GM19351 (cell line): ENCODE measurements at regions not wholly inside any gene's neighbourhood (a gene's known extent, or its start where the extent isn't known, plus 50 kb on each side); places are given as distances from the start of the nearest gene placed in this dataset.
"Not testable (repeated sequence)": the region's sequence is repeated elsewhere in the genome, so short reads cannot be mapped to it uniquely, and the experiment has no call there.

Experiments used
- ATAC-seq: cut with Tn5 transposase; IDR thresholded peaks from one replicate; pipeline ENCODE4 v1.9.1; 2021; ENCODE audit warnings: mild to moderate bottlenecking, moderate library complexity; ENCODE audit not compliant: unreplicated experiment

DNA sequence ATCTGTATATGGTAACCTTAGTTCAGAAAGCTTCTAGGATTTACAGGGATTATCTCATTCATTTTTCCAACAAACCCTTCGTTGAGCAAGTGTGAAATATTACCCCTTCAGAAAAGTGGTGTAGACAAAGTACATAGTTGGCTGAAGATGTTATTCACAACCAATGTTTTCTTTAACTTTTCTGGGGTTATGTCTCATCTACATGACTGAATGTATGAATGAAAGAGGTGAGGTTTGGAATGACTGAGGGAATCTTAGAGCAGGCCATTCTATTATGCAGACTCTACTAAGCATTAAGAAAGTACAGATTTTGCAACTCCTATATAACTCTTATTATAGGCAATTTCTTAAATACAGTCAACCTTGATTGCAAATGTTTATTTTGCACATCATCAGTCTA, 167.2 kb downstream of the NDFIP2 start:
- ATAC-seq: no peak

DNA sequence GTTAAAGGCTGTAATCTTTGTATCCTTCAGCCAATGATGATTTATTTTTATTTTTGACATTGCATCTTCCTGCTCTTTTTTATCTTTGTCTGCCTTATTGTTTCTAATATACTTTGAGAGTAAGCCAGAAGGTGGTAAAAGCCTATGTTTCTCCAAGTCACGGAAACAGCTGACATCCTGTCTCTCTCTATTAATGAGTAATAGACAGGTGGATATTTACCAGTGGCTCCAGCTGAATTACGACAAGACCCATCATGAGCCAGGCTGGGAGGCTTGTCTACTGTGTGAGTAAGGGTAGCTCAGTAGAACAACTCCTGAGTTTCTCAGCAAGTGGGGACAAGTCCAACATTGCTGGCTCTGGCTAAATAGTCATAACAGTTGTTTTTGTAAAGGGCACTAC, 166.6 kb downstream of the NDFIP2 start:
- ATAC-seq: no peak

DNA sequence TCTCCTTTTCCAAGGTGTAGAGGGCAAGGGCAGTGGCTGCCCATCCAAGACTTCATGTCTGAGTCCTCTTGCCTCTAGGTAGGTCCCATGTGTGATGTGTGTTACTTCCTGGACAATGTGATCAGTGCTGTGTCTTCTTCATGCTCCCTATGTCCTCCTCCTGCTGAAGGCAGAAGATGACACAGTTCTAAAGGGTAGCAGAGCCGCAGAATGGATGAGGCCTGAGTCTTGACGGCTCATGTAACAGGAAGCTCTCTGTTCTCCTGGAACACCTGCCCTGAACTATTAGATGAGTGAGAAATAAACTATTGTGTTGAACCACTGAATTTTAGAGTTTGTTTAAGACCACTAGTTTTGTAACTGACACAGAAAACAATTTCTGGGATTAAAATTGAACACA, 165.9 kb downstream of the NDFIP2 start:
- ATAC-seq: no peak

DNA sequence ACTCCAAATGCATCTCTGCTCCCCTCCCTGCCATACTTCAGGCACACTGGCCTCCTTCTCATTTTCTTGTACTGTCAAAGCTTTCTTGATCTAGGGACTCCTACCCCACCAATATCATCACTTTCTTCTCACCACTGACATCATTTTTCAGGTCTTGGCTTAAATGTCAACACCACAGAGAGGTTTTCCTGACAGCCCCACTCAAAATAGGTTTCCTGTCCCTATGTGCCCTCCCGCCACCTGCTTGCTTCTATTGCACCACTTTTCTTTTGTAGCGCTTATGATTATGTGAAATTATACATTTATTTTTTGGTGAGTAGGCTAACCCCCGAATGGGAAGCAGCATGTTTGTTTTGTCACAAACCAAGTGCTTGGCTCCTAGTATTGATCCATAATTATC, 164.6 kb downstream of the NDFIP2 start:
- no peak for ATAC-seq

DNA sequence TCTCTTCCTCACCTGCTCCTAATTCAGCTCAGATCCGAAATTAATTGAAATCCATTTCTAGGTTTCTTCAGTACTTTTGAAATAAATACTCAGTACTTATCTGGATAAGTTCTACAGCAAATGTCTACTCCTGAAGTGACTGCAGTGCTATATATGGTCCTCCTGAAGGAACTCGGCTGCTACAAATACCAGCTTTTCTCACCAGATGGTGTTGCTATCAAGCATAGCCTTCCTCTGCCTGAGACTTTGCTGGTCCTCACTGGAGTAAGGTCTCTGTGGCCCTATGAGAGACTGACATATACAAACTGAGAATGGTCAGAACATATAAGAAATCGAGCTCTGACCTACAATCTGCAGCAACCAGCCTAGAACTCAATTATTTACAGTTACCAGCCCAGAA, 161.6 kb downstream of the NDFIP2 start:
- no peak for ATAC-seq

DNA sequence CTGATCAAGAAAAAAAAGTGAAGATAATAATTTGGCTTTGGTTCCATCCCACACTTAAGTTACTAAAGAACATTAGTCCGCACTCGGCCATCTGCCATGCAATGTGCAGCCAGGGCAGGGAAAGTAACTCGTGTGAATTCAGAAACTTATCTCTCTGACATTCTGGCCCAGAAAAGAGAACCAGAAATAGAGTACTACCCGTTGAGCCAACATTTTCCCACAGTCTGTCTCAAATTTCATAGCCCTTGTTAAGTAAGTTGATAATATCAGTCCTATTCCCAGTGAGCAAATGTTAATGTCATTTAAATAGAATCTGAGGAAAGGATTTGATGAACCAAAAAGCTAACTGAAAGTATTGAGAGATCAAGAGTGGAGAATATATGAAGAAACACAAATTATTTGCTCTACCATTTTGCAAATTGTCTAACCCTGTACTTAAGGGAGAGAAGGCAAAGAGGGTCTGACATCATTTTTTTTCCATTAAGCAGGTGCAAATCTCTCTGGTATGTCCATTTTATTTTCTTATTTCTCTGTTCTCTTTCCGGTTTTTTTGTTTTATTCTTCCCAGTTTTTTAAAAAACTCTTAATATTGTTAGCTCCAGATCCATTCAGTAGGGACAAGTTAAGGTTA, 156.3 kb downstream of the NDFIP2 start:
- no peak for ATAC-seq

DNA sequence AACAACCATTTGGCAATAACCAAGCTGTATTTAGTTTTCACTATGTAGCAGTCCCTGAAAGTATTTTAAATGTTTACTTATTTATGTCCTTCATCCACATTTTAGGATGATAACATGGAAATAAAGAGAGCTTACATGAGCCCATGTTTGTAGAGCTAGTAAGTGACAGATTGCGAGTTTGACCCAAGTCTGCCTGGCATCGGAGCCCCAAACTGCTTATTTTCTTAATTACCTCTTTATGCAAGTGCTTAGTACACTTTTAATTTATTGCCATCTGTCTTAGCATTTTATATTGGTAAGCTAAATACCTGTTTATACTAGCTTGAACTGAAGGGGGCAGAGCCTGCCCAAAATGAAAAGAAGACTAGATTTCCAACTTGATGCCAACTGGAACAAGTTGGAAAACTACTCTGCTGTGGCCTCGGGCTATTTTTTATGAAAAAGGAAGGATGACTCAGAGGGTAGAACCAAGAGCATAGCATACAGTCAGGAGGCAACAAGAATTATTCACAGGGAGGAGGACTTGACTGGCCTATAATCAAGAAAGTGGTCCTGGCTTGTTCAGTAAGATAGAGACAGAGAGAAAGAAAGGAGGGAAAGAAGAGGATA, 150.2 kb downstream of the NDFIP2 start:
- ATAC-seq: no peak

DNA sequence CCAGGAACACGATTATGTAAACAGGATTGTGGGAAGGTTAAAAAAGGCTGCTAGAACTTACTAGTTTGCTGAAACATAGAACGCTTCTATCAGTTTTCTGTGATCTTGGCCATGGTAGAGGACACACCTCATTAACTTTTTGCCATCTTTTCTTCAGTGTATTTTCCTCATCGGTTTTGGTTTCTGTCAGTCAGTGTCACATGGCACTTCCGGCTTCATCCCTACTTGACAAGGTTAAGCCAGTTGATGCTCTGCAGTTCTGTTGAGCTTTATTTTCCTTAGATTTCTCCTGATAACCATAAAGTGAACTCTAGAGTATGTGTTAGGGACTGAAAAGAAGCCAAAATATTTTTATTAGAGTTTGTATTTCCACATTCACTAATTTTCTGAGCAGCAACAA, 147.5 kb downstream of the NDFIP2 start:
- no peak for ATAC-seq

DNA sequence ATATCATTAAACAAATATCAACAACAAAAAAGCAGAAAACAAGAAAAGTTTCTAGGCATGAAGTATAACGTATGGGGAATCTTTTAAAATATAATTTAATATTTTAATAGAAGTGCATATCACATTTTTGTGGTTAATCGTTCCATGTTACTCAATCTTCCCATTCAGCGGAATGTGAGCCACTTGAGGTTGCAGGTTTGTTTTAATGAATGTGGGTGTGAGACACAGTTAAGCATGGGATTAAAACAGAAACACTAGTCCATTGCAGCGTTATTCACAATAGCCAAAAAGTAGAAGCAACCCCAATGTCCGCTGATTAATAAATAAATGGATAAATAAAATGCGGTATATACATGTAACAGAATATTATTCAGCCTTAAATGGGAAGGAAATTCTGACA, 146.0 kb downstream of the NDFIP2 start:
- no peak for ATAC-seq

DNA sequence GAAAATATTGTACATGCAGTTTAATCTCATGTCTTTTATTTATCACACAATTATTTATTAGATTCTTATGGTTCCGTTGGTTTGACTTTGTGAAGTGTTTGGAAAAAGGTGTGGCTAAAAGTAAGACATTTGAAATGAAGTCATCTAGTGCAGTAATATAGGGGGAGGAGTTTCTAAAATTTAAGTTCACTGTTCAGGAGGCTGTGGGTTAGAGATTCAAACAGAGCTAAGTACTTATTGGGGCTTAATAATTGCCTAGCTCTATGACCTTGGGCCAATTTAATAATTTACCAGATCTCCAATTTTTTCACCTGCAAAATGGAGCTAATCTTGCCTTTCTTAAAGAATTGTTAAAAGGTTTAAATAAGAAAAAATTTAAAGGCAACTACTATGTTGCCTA, 144.6 kb downstream of the NDFIP2 start:
- ATAC-seq: no peak

DNA sequence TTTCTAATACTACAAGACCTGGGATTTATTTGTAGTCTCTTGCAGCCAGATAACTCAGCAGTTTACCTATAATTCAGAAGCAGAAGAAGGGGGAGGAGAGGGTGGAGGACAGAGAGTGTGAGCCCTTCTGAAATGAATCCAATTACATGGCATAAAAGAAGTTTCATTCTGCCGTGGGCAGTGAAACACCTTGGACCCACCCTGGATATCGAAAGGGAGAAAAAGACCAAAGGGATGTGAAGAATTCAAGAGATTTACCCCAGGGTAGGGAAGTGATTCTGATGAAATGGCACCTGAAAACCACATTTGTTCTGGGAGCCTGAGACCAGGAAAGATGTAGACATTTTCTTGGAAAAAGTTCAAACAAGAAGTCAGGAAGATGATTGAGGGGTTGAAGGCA, 140.9 kb downstream of the NDFIP2 start:
- no peak for ATAC-seq

DNA sequence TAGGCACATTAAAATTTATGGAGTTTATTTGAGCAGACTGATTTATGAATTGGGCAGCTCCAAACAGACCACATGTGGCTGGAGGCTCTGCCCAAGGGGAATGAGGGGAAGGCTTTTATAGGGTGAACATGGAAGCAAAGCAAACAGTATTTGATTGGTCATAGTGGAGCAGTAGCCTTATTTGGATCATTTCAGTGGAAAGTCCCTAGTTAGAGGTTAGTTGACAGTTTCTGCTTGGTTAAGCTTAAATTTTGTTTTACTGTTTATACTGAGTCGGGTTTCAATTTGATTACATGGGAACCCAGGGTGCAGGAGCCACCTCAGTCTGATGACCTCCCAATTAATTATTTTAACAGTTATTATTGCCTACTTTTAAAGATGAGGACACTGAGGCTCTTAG, 140.5 kb downstream of the NDFIP2 start:
- no peak for ATAC-seq

DNA sequence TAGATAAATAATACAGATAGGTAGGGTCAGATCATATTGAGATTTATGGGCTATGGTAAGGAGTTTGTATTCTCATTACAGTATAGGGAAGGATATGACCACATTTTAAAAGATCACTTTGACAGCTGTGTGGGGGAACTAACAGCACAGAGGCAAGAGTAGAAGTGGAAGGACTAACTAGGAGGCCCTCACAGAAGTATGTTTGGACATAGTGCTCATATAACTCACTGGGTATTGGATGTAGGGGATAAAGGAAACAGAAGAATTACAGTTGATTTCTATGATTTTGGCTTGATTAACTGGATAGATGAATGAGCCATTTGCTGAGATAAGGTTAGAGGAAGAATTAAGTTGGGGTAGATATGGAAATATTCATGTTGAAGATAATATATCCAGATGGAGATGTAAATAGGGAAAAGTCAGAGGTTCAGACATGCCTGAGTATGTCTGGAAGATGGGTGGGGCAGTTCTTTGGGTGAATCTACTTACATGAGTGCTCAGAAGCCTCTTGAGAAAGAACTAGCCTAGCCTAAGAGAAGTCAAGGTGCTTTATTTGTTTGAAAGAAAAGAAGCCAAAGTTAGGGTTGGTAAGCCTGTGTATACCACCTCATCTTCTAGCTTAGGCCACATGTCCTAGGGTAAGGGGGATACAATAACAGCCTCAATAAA, 133.4 kb downstream of the NDFIP2 start:
- no peak for ATAC-seq

DNA sequence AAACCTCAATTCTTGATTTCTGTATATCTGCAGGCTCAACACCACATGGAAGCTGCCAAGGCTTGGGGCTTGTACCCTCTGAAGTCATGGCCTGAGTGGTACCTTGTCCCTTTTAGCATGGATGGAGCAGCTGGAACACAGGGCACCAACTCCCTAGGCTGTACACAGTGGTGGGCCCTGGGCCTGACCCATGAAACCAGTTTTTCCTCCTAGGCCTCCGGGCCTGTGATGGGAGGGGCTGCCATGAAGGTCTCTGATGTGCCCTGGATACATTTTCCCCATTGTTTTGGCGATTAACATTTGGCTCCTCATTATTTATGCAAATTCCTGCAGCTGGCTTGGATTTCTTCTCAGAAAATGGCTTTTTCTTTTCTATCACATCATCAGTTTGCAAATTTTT, 131.6 kb downstream of the NDFIP2 start:
- no peak for ATAC-seq

DNA sequence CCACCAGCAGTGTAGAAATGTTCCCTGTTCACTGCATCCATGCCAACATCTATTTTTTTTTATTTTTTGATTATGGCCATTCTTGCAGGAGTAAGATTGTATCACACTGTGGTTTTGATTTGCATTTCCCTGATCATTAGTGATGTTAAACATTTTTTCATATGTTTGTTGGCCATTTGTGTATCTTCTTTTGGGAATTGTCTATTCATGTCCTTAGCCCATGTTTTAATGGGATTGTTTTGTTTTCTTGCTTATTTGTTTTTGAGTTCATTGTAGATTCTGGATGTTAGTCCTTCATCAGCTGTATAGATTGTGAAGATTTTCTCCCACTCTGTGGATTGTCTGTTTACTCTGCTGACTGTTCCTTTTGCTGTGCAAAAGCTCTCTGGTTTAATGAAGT, 126.9 kb downstream of the NDFIP2 start:
- not testable (repeated sequence) for ATAC-seq
